ENCODE measurements at regions not wholly inside any gene's neighbourhood (a gene's known extent, or its start where the extent isn't known, plus 50 kb on each side); places are given as distances from the start of the nearest gene placed in this dataset.

DNA sequence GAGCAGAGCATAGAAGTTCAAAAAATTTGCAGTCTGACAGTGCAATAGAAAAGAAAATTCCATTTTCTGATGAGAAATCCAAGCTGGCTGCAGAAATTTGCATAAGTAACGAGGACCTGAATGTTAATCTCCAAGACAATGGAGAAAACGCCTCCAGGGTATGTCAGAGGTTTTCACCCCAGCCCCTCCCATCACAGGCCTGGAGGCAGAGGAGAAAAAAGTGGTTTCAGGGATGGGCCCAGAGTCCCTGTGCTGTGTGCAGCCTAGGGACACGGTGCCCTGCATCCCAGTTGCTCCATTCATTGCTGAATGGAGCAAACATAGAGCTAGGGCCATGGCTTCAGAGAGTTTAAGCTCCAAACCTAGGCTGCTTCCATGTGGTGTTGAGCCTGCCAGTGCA, 327.9 kb upstream of the KHDRBS2 start:
- Histone ChIP-seq H3K27me3 (ENCODE audit: control insufficient read depth in 2 of 2, insufficient read depth in 2 of 2, low read length in 2 of 2) (no peaks in the 10 kb centered on the region), H3K27ac (ENCODE audit: extremely low read depth, low read depth, low read length) (no peak overlapping the region), H3K36me3 (ENCODE audit: control insufficient read depth, insufficient read depth, low read length) (no peaks in the 10 kb centered on the region), H2AFZ (ENCODE audit: low read depth, low read length) (no peak overlapping the region), H3K4me1 (replicated peaks in 1 of 2; ENCODE audit: control insufficient read depth in 2 of 2, insufficient read depth in 2 of 2, low read length in 2 of 2) (no peaks in the 10 kb centered on the region), H3K79me2 (ENCODE audit: control insufficient read depth, insufficient read depth, low read length) (no peaks in the 10 kb centered on the region), H3K9me1 (ENCODE audit: control insufficient read depth, insufficient read depth, low read length) (no peaks in the 10 kb centered on the region), H3K4me3 (no peak overlapping the region), H3K4me2 (ENCODE audit: insufficient read depth, low read length) (no peak overlapping the region), H3K9ac (ENCODE audit: insufficient read depth in 1 of 2, low read depth in 2 of 2, low read length in 2 of 2) (no peak overlapping the region), H3K9me3 (replicated peaks; ENCODE audit: control insufficient read depth, insufficient read depth, low read depth, low read length) (no peaks in the 10 kb centered on the region), H4K20me1 (replicated peaks; ENCODE audit: control insufficient read depth, insufficient read depth, low read length) (no peaks in the 10 kb centered on the region)
- ChIA-PET POLR2A (no interaction called here), CTCF (ENCODE audit: low intra/inter-chr PET ratio) (no interaction called here)
- FAIRE-seq: no peak
- WGBS (ENCODE audit: insufficient coverage, low coverage, missing lambda C conversion rate): 4% methylated on average over 3 of the region's 3 CpGs
- no peak for DNase-seq (ENCODE audit: extremely low read depth in 1 of 4, low spot score in 3 of 4)
- no TSS peak for BruUV-seq (replicated peaks)
- in situ Hi-C loops (cut with MboI): no loop called here
- intact Hi-C loops (cut with micrococcal nuclease): no loop called here
- no peak for ATAC-seq
- TF ChIP-seq, protein P1, sequence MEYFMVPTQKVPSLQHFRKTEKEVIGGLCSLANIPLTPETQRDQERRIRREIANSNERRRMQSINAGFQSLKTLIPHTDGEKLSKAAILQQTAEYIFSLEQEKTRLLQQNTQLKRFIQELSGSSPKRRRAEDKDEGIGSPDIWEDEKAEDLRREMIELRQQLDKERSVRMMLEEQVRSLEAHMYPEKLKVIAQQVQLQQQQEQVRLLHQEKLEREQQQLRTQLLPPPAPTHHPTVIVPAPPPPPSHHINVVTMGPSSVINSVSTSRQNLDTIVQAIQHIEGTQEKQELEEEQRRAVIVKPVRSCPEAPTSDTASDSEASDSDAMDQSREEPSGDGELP (CRISPR knock-in tag; IDR thresholded peaks at IDR 0.05; ENCODE audit: borderline replicate concordance): no peak
- TF ChIP-seq SAFB (IDR thresholded peaks at IDR 0.05; ENCODE audit: borderline replicate concordance, low read depth, low read length): no peak
- TF ChIP-seq ZNF584 (CRISPR knock-in tag; IDR thresholded peaks at IDR 0.05; ENCODE audit: low read depth): no peak
- TF ChIP-seq, protein P2, sequence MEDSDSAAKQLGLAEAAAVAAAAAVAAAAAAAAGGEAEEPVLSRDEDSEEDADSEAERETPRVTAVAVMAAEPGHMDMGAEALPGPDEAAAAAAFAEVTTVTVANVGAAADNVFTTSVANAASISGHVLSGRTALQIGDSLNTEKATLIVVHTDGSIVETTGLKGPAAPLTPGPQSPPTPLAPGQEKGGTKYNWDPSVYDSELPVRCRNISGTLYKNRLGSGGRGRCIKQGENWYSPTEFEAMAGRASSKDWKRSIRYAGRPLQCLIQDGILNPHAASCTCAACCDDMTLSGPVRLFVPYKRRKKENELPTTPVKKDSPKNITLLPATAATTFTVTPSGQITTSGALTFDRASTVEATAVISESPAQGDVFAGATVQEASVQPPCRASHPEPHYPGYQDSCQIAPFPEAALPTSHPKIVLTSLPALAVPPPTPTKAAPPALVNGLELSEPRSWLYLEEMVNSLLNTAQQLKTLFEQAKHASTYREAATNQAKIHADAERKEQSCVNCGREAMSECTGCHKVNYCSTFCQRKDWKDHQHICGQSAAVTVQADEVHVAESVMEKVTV (CRISPR knock-in tag; IDR thresholded peaks at IDR 0.05): no peak
- TF ChIP-seq YY1 (IDR thresholded peaks at IDR 0.05; ENCODE audit: borderline replicate concordance in 1 of 3, control insufficient read depth in 1 of 3, extremely low read depth in 1 of 3, insufficient read depth in 3 of 3, insufficient read length in 1 of 3, insufficient replicate concordance in 2 of 3, low read depth in 1 of 3, low read length in 2 of 3): no peak
- no peak for TF ChIP-seq PTTG1 (tag; IDR thresholded peaks at IDR 0.05; ENCODE audit: low read depth)
- no peak for TF ChIP-seq ZNF696 (CRISPR knock-in tag; conservative IDR thresholded peaks at IDR 0.05)
- TF ChIP-seq MCM2 (IDR thresholded peaks at IDR 0.05; ENCODE audit: low read depth): no peak
- no peak for TF ChIP-seq YBX1 (IDR thresholded peaks at IDR 0.05)
- TF ChIP-seq, protein P3, sequence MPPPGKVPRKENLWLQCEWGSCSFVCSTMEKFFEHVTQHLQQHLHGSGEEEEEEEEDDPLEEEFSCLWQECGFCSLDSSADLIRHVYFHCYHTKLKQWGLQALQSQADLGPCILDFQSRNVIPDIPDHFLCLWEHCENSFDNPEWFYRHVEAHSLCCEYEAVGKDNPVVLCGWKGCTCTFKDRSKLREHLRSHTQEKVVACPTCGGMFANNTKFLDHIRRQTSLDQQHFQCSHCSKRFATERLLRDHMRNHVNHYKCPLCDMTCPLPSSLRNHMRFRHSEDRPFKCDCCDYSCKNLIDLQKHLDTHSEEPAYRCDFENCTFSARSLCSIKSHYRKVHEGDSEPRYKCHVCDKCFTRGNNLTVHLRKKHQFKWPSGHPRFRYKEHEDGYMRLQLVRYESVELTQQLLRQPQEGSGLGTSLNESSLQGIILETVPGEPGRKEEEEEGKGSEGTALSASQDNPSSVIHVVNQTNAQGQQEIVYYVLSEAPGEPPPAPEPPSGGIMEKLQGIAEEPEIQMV (tag; conservative IDR thresholded peaks at IDR 0.05; ENCODE audit: low read depth): no peak
- TF ChIP-seq, protein P4, sequence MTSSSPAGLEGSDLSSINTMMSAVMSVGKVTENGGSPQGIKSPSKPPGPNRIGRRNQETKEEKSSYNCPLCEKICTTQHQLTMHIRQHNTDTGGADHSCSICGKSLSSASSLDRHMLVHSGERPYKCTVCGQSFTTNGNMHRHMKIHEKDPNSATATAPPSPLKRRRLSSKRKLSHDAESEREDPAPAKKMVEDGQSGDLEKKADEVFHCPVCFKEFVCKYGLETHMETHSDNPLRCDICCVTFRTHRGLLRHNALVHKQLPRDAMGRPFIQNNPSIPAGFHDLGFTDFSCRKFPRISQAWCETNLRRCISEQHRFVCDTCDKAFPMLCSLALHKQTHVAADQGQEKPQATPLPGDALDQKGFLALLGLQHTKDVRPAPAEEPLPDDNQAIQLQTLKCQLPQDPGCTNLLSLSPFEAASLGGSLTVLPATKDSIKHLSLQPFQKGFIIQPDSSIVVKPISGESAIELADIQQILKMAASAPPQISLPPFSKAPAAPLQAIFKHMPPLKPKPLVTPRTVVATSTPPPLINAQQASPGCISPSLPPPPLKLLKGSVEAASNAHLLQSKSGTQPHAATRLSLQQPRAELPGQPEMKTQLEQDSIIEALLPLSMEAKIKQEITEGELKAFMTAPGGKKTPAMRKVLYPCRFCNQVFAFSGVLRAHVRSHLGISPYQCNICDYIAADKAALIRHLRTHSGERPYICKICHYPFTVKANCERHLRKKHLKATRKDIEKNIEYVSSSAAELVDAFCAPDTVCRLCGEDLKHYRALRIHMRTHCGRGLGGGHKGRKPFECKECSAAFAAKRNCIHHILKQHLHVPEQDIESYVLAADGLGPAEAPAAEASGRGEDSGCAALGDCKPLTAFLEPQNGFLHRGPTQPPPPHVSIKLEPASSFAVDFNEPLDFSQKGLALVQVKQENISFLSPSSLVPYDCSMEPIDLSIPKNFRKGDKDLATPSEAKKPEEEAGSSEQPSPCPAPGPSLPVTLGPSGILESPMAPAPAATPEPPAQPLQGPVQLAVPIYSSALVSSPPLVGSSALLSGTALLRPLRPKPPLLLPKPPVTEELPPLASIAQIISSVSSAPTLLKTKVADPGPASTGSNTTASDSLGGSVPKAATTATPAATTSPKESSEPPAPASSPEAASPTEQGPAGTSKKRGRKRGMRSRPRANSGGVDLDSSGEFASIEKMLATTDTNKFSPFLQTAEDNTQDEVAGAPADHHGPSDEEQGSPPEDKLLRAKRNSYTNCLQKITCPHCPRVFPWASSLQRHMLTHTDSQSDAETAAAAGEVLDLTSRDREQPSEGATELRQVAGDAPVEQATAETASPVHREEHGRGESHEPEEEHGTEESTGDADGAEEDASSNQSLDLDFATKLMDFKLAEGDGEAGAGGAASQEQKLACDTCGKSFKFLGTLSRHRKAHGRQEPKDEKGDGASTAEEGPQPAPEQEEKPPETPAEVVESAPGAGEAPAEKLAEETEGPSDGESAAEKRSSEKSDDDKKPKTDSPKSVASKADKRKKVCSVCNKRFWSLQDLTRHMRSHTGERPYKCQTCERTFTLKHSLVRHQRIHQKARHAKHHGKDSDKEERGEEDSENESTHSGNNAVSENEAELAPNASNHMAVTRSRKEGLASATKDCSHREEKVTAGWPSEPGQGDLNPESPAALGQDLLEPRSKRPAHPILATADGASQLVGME (CRISPR knock-in tag; IDR thresholded peaks at IDR 0.05): no peak

Data from K562 (cell line).